ENCODE measurements at regions not wholly inside any gene's neighbourhood (a gene's known extent, or its start where the extent isn't known, plus 50 kb on each side); places are given as distances from the start of the nearest gene placed in this dataset.

DNA sequence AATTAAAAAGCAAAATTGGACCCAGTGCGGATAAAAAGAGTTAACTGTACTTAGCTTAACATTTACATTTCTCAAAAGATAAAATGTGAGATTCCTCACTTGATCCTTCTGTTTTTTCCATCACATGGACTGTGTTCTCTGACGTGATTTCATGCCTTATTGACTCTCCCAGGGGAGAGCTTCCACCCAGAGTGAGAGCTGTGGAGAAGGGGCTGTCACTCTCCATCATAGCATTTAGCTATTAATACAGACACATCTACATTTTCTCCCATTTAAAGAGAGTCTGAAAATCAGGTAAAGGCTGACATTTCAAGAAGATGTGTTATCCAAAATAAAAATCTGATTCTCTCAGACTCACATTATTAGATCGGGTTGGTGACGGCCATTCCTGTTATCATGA, 493.8 kb downstream of the FBXO15 start:
- no peak for DNase-seq (ENCODE audit: low read depth in 2 of 3, low spot score in 1 of 3)

DNA sequence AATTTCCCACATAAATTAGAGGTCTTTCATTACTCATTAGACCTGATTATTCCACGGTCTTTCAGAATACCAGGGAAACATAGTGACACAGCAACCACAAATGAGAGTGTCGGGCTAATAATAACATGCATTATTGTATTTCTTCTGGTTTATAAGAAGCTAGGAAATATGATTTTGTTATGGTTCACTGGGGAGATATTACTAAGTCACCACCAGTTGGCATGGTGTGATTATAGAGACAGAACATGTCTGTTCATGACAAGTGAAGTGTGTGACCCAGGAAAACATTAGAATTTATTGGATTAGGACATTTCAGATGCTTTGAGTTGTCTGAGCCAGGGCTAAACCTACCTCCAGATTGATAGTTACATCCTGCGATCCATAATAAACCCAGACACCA, 494.4 kb downstream of the FBXO15 start:
- DNase-seq (ENCODE audit: low read depth in 2 of 3, low spot score in 1 of 3) = no peak

DNA sequence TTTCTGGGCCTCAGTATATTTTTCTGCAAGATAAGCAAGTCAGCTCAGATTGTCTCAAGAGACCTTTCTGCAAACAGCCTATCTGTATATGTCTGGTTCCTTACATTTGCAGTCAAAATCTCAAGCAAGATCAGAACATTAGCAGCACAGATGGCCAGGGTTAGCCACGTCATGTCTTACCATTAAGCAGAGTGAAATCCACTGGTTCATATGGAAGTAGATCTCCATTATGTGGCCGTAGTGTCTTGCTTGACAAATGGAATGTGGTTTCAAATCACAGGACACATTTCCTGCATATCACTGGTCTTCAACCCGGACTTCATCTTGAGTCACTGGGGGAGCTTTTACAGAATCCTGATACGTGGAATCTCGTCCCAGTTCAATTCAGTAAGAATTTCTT, 500.2 kb downstream of the FBXO15 start:
- DNase-seq (ENCODE audit: low read depth in 2 of 3, low spot score in 1 of 3) = no peak

GRCh38 chr18:73646772-73647171, 500.9 kb downstream of the FBXO15 start:
- DNase-seq (ENCODE audit: low read depth in 2 of 3, low spot score in 1 of 3) = no peak

DNA sequence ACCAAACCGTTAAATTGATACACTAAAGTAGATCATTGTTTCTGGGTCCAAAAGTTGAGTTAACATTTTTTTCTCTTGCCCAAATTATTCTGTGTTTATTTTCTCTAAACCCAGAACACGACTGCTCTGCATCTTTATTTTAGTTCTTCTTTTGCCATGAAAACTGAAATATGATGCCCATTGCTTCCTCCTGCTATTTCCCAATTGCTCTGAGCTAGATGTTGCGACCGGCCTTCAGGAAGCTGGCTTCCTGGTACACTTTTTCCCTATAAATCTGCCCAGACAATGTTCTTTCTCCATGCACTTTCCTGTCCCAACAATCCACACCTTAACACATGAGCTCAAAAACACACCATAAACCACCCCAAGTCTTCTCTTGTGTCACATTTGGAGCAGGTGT, 501.4 kb downstream of the FBXO15 start:
- DNase-seq (ENCODE audit: low read depth in 2 of 3, low spot score in 1 of 3) = no peak

- no peak for DNase-seq (ENCODE audit: low read depth in 2 of 3, low spot score in 1 of 3)
Measured at GRCh38 chr18:73645160-73645715, 502.4 kb downstream of the FBXO15 start.

GRCh38 chr18:73639788-73640187, 507.8 kb downstream of the FBXO15 start:
- no peak for DNase-seq (ENCODE audit: low read depth in 2 of 3, low spot score in 1 of 3)

DNA sequence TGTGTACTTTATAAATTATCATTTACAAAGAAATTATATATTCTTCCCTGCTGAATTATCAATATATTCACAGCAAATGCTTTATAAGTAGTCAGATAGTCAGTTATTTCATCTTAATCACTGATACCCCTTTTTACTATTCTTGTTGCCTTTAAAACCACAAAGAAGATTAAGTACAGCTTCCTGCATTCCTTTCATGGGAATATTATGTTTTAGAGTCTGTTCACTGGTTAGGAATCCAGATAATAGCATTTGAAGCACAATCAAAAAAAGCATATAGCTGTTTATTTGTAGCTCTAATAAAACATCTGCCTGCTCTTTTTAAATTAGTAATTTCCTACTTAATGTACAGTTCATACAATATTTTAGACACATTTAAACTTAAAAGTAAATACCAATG, 508.9 kb downstream of the FBXO15 start:
- no peak for DNase-seq (ENCODE audit: low read depth in 2 of 3, low spot score in 1 of 3)

- no peak for DNase-seq (ENCODE audit: low read depth in 2 of 3, low spot score in 1 of 3)
Measured at GRCh38 chr18:73636355-73636754, 511.3 kb downstream of the FBXO15 start.

DNA sequence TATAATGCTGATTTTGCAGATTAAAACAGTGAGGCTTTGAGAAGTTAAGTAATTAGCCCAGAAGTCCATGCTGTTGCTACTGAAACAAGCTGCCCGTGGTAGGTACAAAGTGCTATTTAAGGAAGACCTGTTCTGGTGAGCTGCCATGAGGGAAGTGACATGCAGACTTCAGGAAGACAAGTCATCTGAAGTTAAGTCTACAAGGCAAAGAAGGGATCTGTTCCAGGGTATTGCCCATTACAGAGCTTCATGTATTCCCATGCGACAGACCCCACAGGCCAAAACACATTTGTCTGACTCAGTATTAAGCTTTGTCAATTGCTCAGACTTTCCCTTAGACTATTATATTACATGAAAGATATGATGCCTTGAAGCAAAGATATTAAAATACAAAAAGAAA, 520.8 kb downstream of the FBXO15 start:
- no peak for DNase-seq (ENCODE audit: low read depth in 2 of 3, low spot score in 1 of 3)

GRCh38 chr18:73626221-73626620, 521.4 kb downstream of the FBXO15 start:
- no peak for DNase-seq (ENCODE audit: low read depth in 2 of 3, low spot score in 1 of 3)

DNA sequence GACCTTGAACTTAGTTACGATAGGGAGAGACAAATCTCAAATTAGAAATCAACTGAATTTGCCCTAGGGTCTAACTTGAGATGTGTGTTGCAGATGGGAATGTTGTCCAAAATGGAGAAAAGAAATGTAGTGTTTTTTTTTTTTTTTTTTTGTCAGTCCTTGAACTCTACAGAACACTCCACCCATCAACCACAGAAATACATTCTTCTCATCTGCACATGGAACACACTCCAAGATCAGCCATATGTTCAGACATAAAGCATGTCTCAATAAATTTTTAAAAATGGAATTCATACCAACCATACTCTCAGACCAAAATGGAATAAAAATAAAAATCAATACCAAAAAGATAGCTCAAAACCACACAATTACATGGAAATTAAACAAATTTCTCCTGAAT, 526.5 kb downstream of the FBXO15 start:
- DNase-seq (ENCODE audit: low read depth in 2 of 3, low spot score in 1 of 3) = no peak

- no peak for DNase-seq (ENCODE audit: low read depth in 2 of 3, low spot score in 1 of 3)
Measured at GRCh38 chr18:73617981-73618380, 529.7 kb downstream of the FBXO15 start.

DNA sequence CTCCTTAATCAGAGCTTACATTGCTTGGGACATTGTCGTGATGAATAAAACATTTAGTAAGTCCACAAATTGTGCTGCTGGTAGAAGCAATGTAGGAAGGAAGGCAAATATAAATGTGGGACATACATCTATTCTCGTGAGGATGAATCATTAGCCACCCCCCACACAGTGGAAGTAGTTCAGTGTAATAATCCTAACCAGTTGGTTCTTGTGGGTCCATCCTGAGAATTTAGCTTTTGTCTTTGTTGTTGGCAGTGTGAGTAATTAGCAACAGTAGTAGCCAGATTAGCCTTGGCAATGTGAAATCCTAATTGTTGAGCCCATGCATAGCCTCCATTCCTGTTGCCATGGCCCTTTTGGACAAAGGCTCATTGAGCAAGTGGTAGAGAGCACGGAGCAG, 532.1 kb downstream of the FBXO15 start:
- DNase-seq (ENCODE audit: low read depth in 2 of 3, low spot score in 1 of 3) = no peak

GRCh38 chr18:73614812-73615211, 532.8 kb downstream of the FBXO15 start:
- DNase-seq (ENCODE audit: low read depth in 2 of 3, low spot score in 1 of 3) = no peak

DNA sequence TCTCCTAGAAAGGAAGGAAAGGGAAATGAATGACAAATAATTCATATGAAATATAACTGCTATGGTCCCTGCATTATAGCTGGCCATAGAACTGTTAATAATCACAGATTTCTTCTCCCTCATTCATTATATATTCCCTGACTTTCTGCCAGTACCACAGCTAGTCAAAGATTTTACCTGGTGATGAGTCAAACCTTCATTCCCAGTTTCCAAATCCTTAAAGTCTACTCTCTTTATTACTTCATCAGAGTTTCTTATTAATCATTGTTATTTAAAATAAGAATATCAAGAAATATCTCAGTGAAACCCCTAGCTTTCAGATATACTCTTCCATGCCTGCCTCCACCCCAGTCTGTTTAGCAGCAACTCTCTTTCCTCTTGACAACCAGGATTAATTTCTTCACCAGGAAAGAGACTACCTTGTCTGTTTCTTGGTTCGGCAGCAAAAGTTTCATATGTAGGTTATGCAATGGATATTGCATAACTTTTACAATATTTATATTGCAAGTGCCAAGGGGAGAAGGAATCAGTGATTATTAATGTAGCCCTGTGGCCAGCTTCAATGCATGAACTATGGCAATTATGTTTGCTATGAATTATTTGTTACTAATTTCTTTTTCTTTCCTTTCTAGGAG, 533.8 kb downstream of the FBXO15 start:
- no peak for DNase-seq (ENCODE audit: low read depth in 2 of 3, low spot score in 1 of 3)

- DNase-seq (ENCODE audit: low read depth in 2 of 3, low spot score in 1 of 3) = no peak
Measured at GRCh38 chr18:73597832-73598615, 549.6 kb downstream of the FBXO15 start.

GRCh38 chr18:73594749-73595148, 552.9 kb downstream of the FBXO15 start:
- no peak for DNase-seq (ENCODE audit: low read depth in 2 of 3, low spot score in 1 of 3)

DNA sequence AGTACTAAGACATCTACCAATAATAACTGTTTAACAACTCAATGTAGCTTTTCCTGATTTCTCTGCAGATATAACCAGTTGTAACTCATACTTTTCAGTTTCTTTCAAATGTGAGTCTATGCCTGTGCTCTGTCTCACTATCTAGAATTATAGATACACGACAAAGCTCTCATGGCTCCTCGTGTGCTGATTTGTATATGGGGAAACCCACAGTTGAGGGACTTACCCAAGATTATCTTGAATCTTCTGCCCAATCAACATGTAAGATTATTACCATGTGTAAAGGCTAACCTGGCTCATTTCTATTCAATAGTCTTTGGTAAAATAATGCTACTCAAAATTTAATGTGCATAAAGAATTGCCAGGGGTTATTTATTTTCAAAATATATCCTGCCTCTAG, 554.4 kb downstream of the FBXO15 start:
- no peak for DNase-seq (ENCODE audit: low read depth in 2 of 3, low spot score in 1 of 3)

DNA sequence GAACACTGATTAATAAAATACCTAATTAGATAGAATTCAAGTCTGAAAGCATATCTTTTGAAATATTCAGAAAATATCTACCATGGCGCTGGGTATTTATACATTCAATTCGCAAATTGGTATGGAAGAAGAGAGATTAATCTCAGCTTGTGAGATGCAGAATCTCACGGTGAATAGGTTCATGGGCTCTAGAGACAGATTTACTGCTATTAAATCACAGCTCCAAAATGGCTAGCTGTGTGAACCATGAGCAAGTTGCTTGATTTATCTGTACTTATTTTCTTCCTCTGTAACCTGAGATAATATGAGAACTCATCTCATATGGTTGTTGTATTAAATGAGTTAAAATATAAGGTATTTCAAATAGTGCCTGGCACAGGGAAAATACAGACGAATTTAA, 556.7 kb downstream of the FBXO15 start:
- no peak for DNase-seq (ENCODE audit: low read depth in 2 of 3, low spot score in 1 of 3)

DNA sequence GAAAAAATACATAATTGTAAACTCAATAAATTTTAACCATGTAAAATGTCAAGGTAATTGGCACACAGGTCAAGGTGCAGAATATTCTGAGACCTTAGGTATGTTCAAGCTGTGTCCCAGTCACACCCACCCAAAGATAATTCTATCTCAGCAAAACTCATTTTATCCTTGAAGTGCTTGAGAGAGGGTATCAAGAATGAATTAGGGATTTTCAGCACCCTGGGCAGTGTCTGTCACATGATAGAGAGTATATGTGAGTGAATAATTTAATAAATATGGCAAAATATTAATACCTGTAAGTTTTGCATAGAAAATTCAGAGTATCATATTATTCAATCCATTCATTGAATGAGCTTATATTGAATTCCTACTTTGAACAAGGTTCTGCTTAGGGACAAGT, 567.9 kb downstream of the FBXO15 start:
- DNase-seq (ENCODE audit: low read depth in 2 of 3, low spot score in 1 of 3) = no peak

DNA sequence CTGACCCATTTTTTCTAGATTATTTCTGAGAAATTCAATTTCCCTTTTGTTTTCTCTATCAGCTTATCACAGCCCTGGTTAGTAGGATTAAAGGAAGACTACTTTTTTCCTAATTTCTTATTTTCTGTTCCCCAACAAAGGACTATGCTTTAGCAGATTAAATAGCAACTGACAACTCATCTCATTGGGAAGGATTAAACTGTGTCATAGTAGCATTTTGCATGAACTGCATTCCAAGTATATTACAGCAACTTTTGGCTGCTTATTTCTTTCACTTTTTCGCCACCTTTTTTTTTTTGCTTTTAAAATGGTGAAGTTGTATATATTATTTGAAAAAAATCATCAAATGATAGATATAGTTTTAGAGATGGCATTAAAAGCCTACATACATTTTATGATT, 570.3 kb downstream of the FBXO15 start:
- DNase-seq (ENCODE audit: low read depth in 2 of 3, low spot score in 1 of 3) = no peak
